DND-41 (cell line): ENCODE measurements at regions not wholly inside any gene's neighbourhood (a gene's known extent, or its start where the extent isn't known, plus 50 kb on each side); places are given as distances from the start of the nearest gene placed in this dataset.

Source experiments
- ATAC-seq: fragments of 200-7000 bp; cut with Tn5 transposase; 3 replicates; pipeline ENCODE4 v1.9.1; 2021; ENCODE audit warnings: low read depth; ENCODE audit not compliant: insufficient read depth
- DNase-seq: peaks from one replicate; pipeline ENCODE4 v3.0.0-alpha.2; 2020
- H2AFZ ChIP-seq: 2 replicates; pipeline ENCODE4 v1.6.0; 2012; ENCODE audit warnings: low read depth, low read length
- H3K27ac ChIP-seq: 2 replicates; pipeline ENCODE4 v1.5.1; 2012; ENCODE audit warnings: low read length, inconsistent platforms
- H3K27me3 ChIP-seq: fragments of 200-600 bp; sonication (generic); 2 replicates; pipeline ENCODE4 v1.6.0; 2012; ENCODE audit warnings: low read length, mild to moderate bottlenecking, inconsistent platforms; ENCODE audit not compliant: insufficient read depth, poor library complexity
- H3K36me3 ChIP-seq: 2 replicates; pipeline ENCODE4 v1.5.1; 2012; ENCODE audit warnings: low read length, inconsistent platforms; ENCODE audit not compliant: insufficient read depth
- H3K4me1 ChIP-seq: 2 replicates; pipeline ENCODE4 v1.5.1; 2012; ENCODE audit warnings: mild to moderate bottlenecking, low read length; ENCODE audit not compliant: insufficient read depth
- H3K4me2 ChIP-seq: 2 replicates; pipeline ENCODE4 v1.6.0; 2012; ENCODE audit warnings: mild to moderate bottlenecking, moderate library complexity, low read length, inconsistent platforms; ENCODE audit not compliant: insufficient read depth
- H3K4me3 ChIP-seq, 2 experiments: fragments of 200-600 bp in 1 of 2; shearing (Covaris generic) in 1 of 2; 2 replicates each; pipeline ENCODE4 v1.5.1; 2012 to 2016; ENCODE audit warnings: inconsistent platforms in 2 of 2, low read length in 2 of 2, mild to moderate bottlenecking in 2 of 2, low read depth in 1 of 2, moderate library complexity in 1 of 2
- H3K79me2 ChIP-seq: 2 replicates; pipeline ENCODE4 v1.6.0; 2012; ENCODE audit warnings: low read length, inconsistent platforms; ENCODE audit not compliant: insufficient read depth
- H3K9ac ChIP-seq: 2 replicates; pipeline ENCODE4 v1.6.0; 2012; ENCODE audit warnings: low read depth, mild to moderate bottlenecking, inconsistent platforms, low read length, moderate library complexity
- H3K9me3 ChIP-seq: 2 replicates; pipeline ENCODE4 v1.5.1; 2012; ENCODE audit warnings: low read length, moderate library complexity, mild to moderate bottlenecking, inconsistent platforms; ENCODE audit not compliant: insufficient read depth, severe bottlenecking
- H4K20me1 ChIP-seq: 2 replicates; pipeline ENCODE4 v1.6.0; 2012; ENCODE audit warnings: low read length; ENCODE audit not compliant: insufficient read depth
- CTCF ChIP-seq: IDR thresholded peaks from 2 replicates; pipeline ENCODE4 v1.5.1; 2012; ENCODE audit warnings: borderline replicate concordance, low read length, moderate library complexity, mild to moderate bottlenecking; ENCODE audit not compliant: poor library complexity, severe bottlenecking; ENCODE audit errors: extremely low read depth
- EZH2 ChIP-seq: IDR thresholded peaks from 3 replicates; pipeline ENCODE4 v1.6.1; 2012; ENCODE audit warnings: borderline replicate concordance, low read depth, mild to moderate bottlenecking, moderate library complexity, low read length, inconsistent platforms; ENCODE audit not compliant: severe bottlenecking

- H3K9ac ChIP-seq, result no peak overlapping the region
- no peak for TF ChIP-seq CTCF
- TF ChIP-seq EZH2, result no peak
- H2AFZ ChIP-seq, result no peak overlapping the region
- H3K27me3 ChIP-seq, result peaks cover 7% of the 10 kb centered on the region
- no peaks in the 10 kb centered on the region for H3K9me3 ChIP-seq
- no peak for ATAC-seq
- no peak overlapping the region for H3K4me3 ChIP-seq
- peaks cover 2% of the 10 kb centered on the region; the same call in 1 of the 2 replicates for H4K20me1 ChIP-seq
- H3K36me3 ChIP-seq, result no peaks in the 10 kb centered on the region
- no peaks in the 10 kb centered on the region for H3K79me2 ChIP-seq
- DNase-seq, result no peak
- H3K27ac ChIP-seq, result no peak overlapping the region
- no peak overlapping the region for H3K4me2 ChIP-seq
- H3K4me1 ChIP-seq, result no peaks in the 10 kb centered on the region
Measured at GRCh38 chr1:201704439-201704792, 124.5 kb upstream of the IPO9 start.

GRCh38 chr1:201705389-201705788 is 123.6 kb upstream of the IPO9 start:
- Histone ChIP-seq H3K27me3 (peaks cover 7% of the 10 kb centered on the region), H3K27ac (no peak overlapping the region), H3K9me3 (no peaks in the 10 kb centered on the region), H4K20me1 (peaks cover 6% of the 10 kb centered on the region), H2AFZ (no peak overlapping the region), H3K79me2 (no peaks in the 10 kb centered on the region), H3K4me2 (no peak overlapping the region), H3K4me3 (no peak overlapping the region), H3K36me3 (no peaks in the 10 kb centered on the region), H3K9ac (no peak overlapping the region), H3K4me1 (no peaks in the 10 kb centered on the region)
- DNase-seq (no peak), ATAC-seq (no peak)
- TF ChIP-seq EZH2 (no peak), CTCF (no peak)

GRCh38 chr1:201706109-201706508 is 122.8 kb upstream of the IPO9 start:
- TF ChIP-seq EZH2, result no peak
- no peak for TF ChIP-seq CTCF
- Histone ChIP-seq H3K4me1 (no peaks in the 10 kb centered on the region), H4K20me1 (peaks cover 6% of the 10 kb centered on the region), H3K27me3 (peaks cover 7% of the 10 kb centered on the region), H3K4me3 (no peak overlapping the region), H3K27ac (no peak overlapping the region), H2AFZ (no peak overlapping the region), H3K9ac (no peak overlapping the region), H3K79me2 (no peaks in the 10 kb centered on the region), H3K4me2 (no peak overlapping the region), H3K36me3 (no peaks in the 10 kb centered on the region), H3K9me3 (no peaks in the 10 kb centered on the region)
- DNase-seq, result no peak
- no peak for ATAC-seq

GRCh38 chr1:201707027-201707426 is 121.9 kb upstream of the IPO9 start:
- peaks cover 6% of the 10 kb centered on the region for H4K20me1 ChIP-seq
- no peaks in the 10 kb centered on the region for H3K9me3 ChIP-seq
- H3K36me3 ChIP-seq, result no peaks in the 10 kb centered on the region
- no peak for ATAC-seq
- no peak overlapping the region for H3K27ac ChIP-seq
- no peak overlapping the region for H3K9ac ChIP-seq
- no peak overlapping the region for H3K4me3 ChIP-seq
- H3K4me1 ChIP-seq, result no peaks in the 10 kb centered on the region
- H3K4me2 ChIP-seq, result no peak overlapping the region
- DNase-seq, result no peak
- no peak overlapping the region for H2AFZ ChIP-seq
- TF ChIP-seq EZH2, result no peak
- no peak for TF ChIP-seq CTCF
- H3K27me3 ChIP-seq, result peaks cover 7% of the 10 kb centered on the region
- H3K79me2 ChIP-seq, result no peaks in the 10 kb centered on the region
